Epithelial cell of proximal tubule (primary cell): ENCODE measurements at regions not wholly inside any gene's neighbourhood (a gene's known extent, or its start where the extent isn't known, plus 50 kb on each side); places are given as distances from the start of the nearest gene placed in this dataset.

ENCODE experiments used
- DNase-seq: peaks from one replicate; pipeline ENCODE4 v3.0.0-alpha.2; 2011; ENCODE audit warnings: low read depth
- H3K4me3 ChIP-seq: 2 replicates; pipeline ENCODE4 v1.5.1; 2011; ENCODE audit warnings: low read depth, mild to moderate bottlenecking, low read length
- CTCF ChIP-seq: conservative IDR thresholded peaks from 2 replicates; pipeline ENCODE4 v1.5.1; 2012; ENCODE audit warnings: low read depth, mild to moderate bottlenecking, low read length

- no peak for DNase-seq
- no peak overlapping the region for H3K4me3 ChIP-seq
- TF ChIP-seq CTCF = no peak
Measured at GRCh38 chr3:22900296-22900695, 302.8 kb upstream of the UBE2E2 start.

- peak; percentile 29 for TF ChIP-seq CTCF
- DNase-seq = no peak
- no peak overlapping the region for H3K4me3 ChIP-seq
Measured at GRCh38 chr3:22901684-22902083, 301.4 kb upstream of the UBE2E2 start.

- peak; percentile 10 for DNase-seq
- no peak overlapping the region for H3K4me3 ChIP-seq
- TF ChIP-seq CTCF = no peak
Measured at GRCh38 chr3:22907161-22907780, 295.9 kb upstream of the UBE2E2 start.

- DNase-seq = no peak
- H3K4me3 ChIP-seq = no peak overlapping the region
- TF ChIP-seq CTCF = no peak
Measured at GRCh38 chr3:22907796-22908195, 295.3 kb upstream of the UBE2E2 start.

- H3K4me3 ChIP-seq = no peak overlapping the region
- TF ChIP-seq CTCF = peak; percentile 6
- DNase-seq = no peak
Measured at GRCh38 chr3:22908989-22909507, 294.1 kb upstream of the UBE2E2 start.

- no peak for DNase-seq
- no peak for TF ChIP-seq CTCF
- no peak overlapping the region for H3K4me3 ChIP-seq
Measured at GRCh38 chr3:22916933-22917332, 286.2 kb upstream of the UBE2E2 start.

- DNase-seq = no peak
- no peak for TF ChIP-seq CTCF
- no peak overlapping the region for H3K4me3 ChIP-seq
Measured at GRCh38 chr3:22920006-22920405, 283.1 kb upstream of the UBE2E2 start.
